Stimulated activated memory B cell treated with anti-CD40 and anti-IgM and Interleukin-4, amounts not matched to agents 10 μg/mL and 1 μg/mL and 100 μg/mL, for 72 hours (primary cell): ENCODE measurements at regions not wholly inside any gene's neighbourhood (a gene's known extent, or its start where the extent isn't known, plus 50 kb on each side); places are given as distances from the start of the nearest gene placed in this dataset.
"Not testable (repeated sequence)": the region's sequence is repeated elsewhere in the genome, so short reads cannot be mapped to it uniquely, and the experiment has no call there.

Source experiments
- ATAC-seq: fragments of 150-1000 bp; cut with Tn5 transposase; 2 replicates; pipeline ENCODE4 v1.10.0; 2021
- H3K27ac Mint-ChIP-seq: one replicate; pipeline ENCODE4 v1.8.0; 2022; ENCODE audit warnings: mild to moderate bottlenecking, mixed read lengths
- H3K27me3 Mint-ChIP-seq: one replicate; pipeline ENCODE4 v1.8.0; 2022; ENCODE audit warnings: mixed read lengths
- H3K36me3 Mint-ChIP-seq: one replicate; pipeline ENCODE4 v1.8.0; 2022; ENCODE audit warnings: mixed read lengths
- H3K4me1 Mint-ChIP-seq: one replicate; pipeline ENCODE4 v1.8.0; 2022; ENCODE audit warnings: mixed read lengths
- H3K4me3 Mint-ChIP-seq: one replicate; pipeline ENCODE4 v1.8.0; 2022; ENCODE audit warnings: mild to moderate bottlenecking, moderate library complexity, mixed read lengths
- H3K9me3 Mint-ChIP-seq: one replicate; pipeline ENCODE4 v1.8.0; 2022; ENCODE audit warnings: mixed read lengths

DNA sequence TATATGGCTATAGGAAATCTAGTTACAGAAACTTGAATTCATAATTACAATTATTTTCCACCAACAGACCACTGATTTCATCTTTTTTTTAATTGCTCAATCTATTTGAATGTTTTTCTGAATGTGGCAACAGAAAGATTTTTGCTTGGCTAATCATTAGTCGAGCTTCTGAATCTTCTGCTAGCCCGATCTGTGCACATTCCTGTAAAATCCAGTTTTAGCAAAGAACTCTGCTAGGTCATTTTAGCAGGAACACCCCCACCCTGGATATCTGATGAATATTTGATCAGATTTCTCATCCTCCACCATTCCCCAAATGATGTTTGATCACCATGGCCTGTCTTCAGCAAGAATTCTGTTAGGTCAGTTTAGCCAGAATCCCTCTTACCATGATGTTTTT, 176.3 kb downstream of the LEPR start:
- Mint-ChIP-seq H3K4me3 (no peak overlapping the region), H3K36me3 (no peaks in the 10 kb centered on the region), H3K27ac (no peak overlapping the region), H3K4me1 (no peaks in the 10 kb centered on the region), H3K27me3 (no peaks in the 10 kb centered on the region), H3K9me3 (no peaks in the 10 kb centered on the region)
- no peak for ATAC-seq

DNA sequence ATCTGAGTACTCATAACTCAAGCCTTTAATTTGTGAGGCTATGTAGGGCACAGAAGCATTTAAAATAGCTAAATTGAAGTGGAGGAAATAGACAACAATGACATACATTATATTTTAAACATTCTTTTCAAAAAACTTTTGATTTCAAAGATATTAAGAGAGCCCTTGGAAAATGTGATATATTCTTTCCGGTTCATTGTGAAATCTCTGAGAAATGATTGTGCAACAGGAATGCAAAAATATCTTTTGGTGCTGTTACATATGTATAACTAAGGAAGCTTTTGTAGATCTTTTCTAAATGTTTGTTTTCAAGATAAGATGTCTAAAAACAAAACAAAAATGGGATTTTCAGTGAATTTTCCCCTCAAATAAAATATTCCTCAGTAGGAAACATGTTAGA, 185.2 kb downstream of the LEPR start:
- no peak overlapping the region for H3K27ac Mint-ChIP-seq
- no peaks in the 10 kb centered on the region for H3K9me3 Mint-ChIP-seq
- no peaks in the 10 kb centered on the region for H3K27me3 Mint-ChIP-seq
- H3K4me3 Mint-ChIP-seq = no peak overlapping the region
- H3K36me3 Mint-ChIP-seq = no peaks in the 10 kb centered on the region
- ATAC-seq = no peak
- H3K4me1 Mint-ChIP-seq = no peaks in the 10 kb centered on the region

DNA sequence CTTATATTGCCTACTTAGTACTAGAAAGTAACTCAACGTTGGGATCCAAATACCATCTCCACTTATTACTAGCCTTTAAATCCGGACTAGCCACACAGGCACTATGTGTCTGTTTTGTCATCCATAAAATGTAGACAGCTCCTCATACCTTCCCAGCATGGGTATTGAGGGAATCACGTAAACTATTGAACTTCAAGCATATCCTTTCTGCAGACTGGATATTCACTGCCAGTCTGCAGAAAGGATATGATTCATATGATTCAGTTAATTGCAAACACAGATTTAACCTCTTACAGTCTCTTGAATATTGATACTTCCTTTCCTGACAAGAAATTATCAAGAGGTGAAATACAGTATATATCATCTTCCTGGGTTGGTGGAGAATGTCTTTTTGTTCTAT, 186.0 kb downstream of the LEPR start:
- Mint-ChIP-seq H3K4me3 (no peak overlapping the region), H3K9me3 (no peaks in the 10 kb centered on the region), H3K36me3 (no peaks in the 10 kb centered on the region), H3K4me1 (no peaks in the 10 kb centered on the region), H3K27me3 (no peaks in the 10 kb centered on the region), H3K27ac (no peak overlapping the region)
- no peak for ATAC-seq

DNA sequence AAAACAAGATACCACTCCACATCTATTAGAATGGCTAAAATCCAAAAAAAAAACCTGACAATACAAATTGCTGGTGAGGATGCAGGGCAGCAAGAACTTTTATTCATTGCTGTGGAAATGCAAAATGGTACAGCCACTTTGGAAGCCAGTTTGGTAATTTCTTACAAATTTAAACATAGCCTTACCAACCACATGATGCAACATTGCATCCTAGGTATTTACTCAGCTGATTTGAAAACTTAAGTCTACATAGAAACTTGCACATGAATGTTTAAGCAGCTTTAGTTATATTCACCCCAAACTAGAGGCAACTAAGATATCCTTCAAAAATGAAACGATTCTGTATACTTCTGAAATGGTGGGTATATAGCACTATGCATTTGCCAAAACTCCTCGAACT, 178.8 kb upstream of the PDE4B start:
- H3K27me3 Mint-ChIP-seq = no peaks in the 10 kb centered on the region
- H3K27ac Mint-ChIP-seq = no peak overlapping the region
- H3K4me1 Mint-ChIP-seq = no peaks in the 10 kb centered on the region
- no peak overlapping the region for H3K4me3 Mint-ChIP-seq
- no peaks in the 10 kb centered on the region for H3K9me3 Mint-ChIP-seq
- no peak for ATAC-seq
- H3K36me3 Mint-ChIP-seq = no peaks in the 10 kb centered on the region

DNA sequence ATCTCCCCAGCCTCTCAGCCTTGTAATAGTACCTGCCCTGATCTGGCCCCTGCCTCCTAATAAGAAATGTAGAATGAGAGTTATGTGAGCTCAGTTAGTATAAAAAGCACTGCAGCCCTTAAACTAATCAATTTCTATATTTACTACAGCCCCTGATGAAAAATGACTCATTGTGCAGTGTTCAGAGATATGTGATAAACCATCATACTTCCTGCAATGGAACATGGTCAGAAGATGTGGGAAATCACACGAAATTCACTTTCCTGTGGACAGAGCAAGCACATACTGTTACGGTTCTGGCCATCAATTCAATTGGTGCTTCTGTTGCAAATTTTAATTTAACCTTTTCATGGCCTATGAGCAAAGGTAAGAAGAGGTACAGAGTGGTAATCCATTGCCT, 176.8 kb upstream of the PDE4B start:
- H3K27me3 Mint-ChIP-seq = no peaks in the 10 kb centered on the region
- no peaks in the 10 kb centered on the region for H3K9me3 Mint-ChIP-seq
- no peaks in the 10 kb centered on the region for H3K36me3 Mint-ChIP-seq
- no peak overlapping the region for H3K4me3 Mint-ChIP-seq
- no peak for ATAC-seq
- H3K27ac Mint-ChIP-seq = no peak overlapping the region
- no peaks in the 10 kb centered on the region for H3K4me1 Mint-ChIP-seq

DNA sequence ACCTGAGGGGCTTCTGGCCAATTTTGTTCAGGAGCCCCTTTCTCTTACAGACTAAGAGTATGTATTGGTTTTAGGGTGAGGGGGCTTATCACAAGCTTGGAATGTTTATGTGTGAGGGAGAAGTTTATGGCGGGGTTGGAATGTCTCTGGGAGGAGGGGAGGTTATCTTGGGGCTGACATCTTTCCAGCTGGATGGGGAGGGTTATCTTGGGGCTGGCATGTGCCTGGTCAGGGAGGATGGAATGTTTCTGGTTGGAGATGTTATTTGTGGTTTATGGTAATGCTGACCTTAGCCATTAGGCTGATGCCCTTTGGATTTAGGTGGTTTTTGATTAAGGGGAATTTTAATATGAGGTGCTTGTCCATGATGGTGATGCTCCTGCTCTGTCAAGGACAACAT, 171.0 kb upstream of the PDE4B start:
- H3K27ac Mint-ChIP-seq, H3K4me3 Mint-ChIP-seq, H3K36me3 Mint-ChIP-seq: not testable (repeated sequence)

DNA sequence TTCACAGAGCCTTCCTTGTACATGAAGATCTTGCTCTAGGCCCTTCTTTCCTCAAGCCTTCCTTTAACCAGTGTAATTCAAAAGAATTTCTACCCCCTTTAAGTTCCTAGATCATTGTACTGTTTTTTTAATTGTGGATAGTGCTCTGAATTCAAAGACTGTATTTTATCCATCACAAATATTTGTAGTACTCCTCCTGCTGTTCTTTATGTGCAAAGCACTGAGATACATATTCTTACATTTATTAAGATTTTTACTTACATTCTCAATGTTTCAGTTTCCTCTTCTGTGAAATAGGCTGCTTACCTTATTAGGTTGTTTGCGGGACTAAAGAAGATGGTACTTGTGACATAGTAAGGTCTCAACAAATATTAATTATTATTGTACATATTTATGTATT, 168.8 kb upstream of the PDE4B start:
- no peaks in the 10 kb centered on the region for H3K36me3 Mint-ChIP-seq

More for the DNA sequence above, 171.0 kb upstream of the PDE4B start:
- H3K27me3 Mint-ChIP-seq, ATAC-seq, H3K4me1 Mint-ChIP-seq, H3K9me3 Mint-ChIP-seq: not testable (repeated sequence)

DNA sequence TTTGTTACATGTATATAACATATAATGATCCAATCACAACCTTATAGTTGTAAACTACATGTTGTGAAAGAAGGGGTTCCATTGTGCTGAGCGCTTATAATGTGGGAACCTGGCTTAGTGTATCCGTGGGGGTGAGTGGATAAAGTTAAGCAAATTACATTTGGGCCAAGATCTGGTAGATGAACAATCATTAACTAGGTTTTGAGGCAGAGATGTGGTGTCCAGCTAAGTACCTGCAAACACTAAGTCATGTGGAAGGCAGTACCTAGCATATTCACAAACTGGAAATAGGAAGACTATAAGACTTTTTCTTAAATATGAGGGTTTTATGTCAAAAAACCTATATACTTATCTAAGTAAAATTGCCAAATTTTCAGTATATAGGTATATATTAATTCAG, 167.2 kb upstream of the PDE4B start:
- no peaks in the 10 kb centered on the region for H3K4me1 Mint-ChIP-seq
- H3K27me3 Mint-ChIP-seq = no peaks in the 10 kb centered on the region
- no peak overlapping the region for H3K27ac Mint-ChIP-seq
- H3K4me3 Mint-ChIP-seq = no peak overlapping the region
- H3K36me3 Mint-ChIP-seq = no peaks in the 10 kb centered on the region
- H3K9me3 Mint-ChIP-seq = no peaks in the 10 kb centered on the region
- ATAC-seq = no peak

More for the DNA sequence above, 168.8 kb upstream of the PDE4B start:
- Mint-ChIP-seq H3K4me3 (no peak overlapping the region), H3K27me3 (no peaks in the 10 kb centered on the region), H3K4me1 (no peaks in the 10 kb centered on the region), H3K9me3 (no peaks in the 10 kb centered on the region), H3K27ac (no peak overlapping the region)
- ATAC-seq = no peak

DNA sequence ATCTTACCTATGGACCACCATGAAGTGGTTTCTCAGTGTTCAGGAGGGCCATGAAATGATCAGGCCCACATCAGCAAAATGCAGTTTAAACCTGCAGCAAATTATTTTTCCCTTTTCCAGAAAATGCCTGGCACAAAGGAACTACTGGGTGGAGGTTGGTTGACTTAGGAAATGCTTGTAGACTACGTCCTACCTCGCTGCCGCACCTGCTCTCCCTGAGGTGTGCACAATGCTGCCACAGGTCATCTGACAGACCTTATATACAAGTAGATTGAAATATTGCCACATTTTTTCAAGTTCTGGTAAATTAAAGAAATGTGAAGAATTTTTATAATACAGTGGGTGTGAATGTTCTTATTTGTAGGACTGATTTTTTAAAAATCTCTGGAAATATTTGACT, 166.7 kb upstream of the PDE4B start:
- ATAC-seq = no peak
- H3K36me3 Mint-ChIP-seq = no peaks in the 10 kb centered on the region
- no peaks in the 10 kb centered on the region for H3K4me1 Mint-ChIP-seq
- H3K27me3 Mint-ChIP-seq = peaks cover 4% of the 10 kb centered on the region
- no peak overlapping the region for H3K27ac Mint-ChIP-seq
- H3K9me3 Mint-ChIP-seq = no peaks in the 10 kb centered on the region
- H3K4me3 Mint-ChIP-seq = no peak overlapping the region

DNA sequence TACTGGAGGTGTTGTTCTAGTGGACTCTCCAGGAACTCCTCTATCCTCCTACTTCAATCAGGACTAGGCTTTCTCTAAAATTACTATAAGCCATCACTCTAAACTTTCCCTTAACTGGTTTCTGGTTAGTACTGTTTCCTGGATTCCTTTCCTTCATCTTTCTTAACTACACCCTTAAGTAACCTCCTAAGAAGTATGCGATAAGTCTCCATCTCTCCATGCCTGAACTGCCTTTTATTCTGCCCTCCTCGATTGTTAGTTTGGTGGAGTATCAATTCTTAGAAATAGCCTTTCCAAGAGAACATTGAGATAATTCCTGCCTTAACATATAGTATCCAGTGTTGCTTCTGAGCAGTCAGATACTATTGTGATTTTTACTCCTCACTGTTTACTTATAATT, 162.9 kb upstream of the PDE4B start:
- Mint-ChIP-seq H3K27ac (no peak overlapping the region), H3K27me3 (peaks cover 11% of the 10 kb centered on the region), H3K36me3 (no peaks in the 10 kb centered on the region), H3K4me1 (no peaks in the 10 kb centered on the region), H3K4me3 (no peak overlapping the region), H3K9me3 (no peaks in the 10 kb centered on the region)
- ATAC-seq = no peak

DNA sequence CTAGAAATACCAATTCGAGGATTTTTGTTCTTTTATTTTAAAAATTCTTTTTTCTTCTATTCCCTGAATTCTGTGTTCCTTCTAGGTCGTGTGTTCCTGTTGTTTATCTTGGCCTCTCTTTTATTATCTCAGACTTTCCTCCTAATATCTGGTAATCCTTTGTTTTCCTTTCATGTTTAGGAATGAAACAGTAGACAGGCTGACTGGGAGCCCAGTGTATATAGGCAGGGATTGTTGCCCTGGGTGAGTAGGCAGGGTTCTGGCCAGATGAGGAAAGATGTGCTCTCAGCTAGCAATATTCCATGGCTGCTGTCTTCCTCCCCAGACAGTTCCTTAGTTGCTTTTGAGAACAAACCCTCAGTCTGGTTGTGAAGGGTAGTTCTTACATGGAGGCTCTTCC, 161.8 kb upstream of the PDE4B start:
- ATAC-seq = no peak
- Mint-ChIP-seq H3K4me3 (no peak overlapping the region), H3K27me3 (peaks cover 11% of the 10 kb centered on the region), H3K27ac (no peak overlapping the region), H3K36me3 (no peaks in the 10 kb centered on the region), H3K9me3 (no peaks in the 10 kb centered on the region), H3K4me1 (no peaks in the 10 kb centered on the region)

DNA sequence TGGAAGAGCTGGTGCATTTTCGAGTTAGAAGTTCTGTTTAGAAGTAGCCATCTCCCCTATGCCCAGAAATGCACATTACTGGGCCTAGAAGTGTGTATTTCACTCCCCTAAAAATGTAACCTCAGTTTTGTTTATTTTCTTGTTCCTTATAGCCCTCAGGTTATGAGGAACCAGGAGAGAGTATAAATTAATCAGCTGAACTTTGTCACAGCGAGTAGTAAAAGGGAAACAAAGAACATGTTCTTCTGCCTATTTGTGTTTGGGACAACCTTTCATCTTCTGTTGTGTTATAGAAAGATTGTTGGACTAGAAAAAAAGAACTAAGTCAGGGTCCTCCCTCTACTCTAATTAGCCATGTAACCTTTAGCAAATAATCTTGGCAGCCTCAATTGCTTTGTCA, 160.5 kb upstream of the PDE4B start:
- no peak overlapping the region for H3K4me3 Mint-ChIP-seq
- no peaks in the 10 kb centered on the region for H3K36me3 Mint-ChIP-seq
- no peak for ATAC-seq
- H3K4me1 Mint-ChIP-seq = no peaks in the 10 kb centered on the region
- H3K9me3 Mint-ChIP-seq = no peaks in the 10 kb centered on the region
- H3K27me3 Mint-ChIP-seq = peaks cover 11% of the 10 kb centered on the region
- no peak overlapping the region for H3K27ac Mint-ChIP-seq

DNA sequence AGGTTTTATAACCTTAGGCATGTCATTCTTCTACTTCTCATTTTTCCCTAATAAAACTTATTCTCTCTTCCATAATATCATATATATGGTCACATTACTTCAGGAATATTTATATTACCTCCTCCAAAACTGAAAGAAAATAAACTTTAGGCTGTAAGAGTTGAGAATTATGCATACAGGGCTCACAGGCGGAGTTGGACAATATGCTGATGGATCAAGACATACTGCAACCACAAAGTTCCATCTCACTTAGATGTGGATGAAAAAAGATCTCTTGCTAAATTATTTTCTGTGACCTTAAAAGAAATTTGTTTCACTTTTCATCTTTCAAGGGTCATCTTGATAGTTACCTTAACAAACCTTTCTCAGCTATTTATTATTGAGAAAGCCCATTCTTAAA, 152.6 kb upstream of the PDE4B start:
- Mint-ChIP-seq H3K9me3 (no peaks in the 10 kb centered on the region), H3K36me3 (no peaks in the 10 kb centered on the region), H3K4me3 (no peak overlapping the region), H3K4me1 (no peaks in the 10 kb centered on the region), H3K27me3 (peaks cover 23% of the 10 kb centered on the region), H3K27ac (no peak overlapping the region)
- no peak for ATAC-seq

DNA sequence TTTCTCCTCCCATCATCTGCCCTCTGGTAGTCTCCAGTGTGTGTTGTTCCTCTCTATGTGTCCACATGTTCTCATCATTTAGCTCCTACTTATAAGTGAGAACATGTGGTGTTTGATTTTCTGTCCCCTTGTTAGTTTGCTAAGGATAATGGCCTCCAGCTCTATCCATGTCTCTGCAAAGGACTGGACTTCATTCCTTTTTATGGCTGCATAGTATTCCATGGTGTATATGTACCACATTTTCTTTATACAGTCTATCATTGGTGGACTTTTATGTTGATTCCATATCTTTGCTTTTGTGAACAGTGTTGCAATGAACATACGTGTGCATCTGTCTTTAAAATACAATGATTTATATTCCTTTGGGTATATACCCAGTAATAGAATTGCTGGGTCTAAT, 143.5 kb upstream of the PDE4B start:
- H3K4me3 Mint-ChIP-seq, H3K36me3 Mint-ChIP-seq, H3K27ac Mint-ChIP-seq, H3K4me1 Mint-ChIP-seq, ATAC-seq: not testable (repeated sequence)
- Mint-ChIP-seq H3K9me3 (peaks cover 18% of the 10 kb centered on the region), H3K27me3 (peaks cover 24% of the 10 kb centered on the region)

DNA sequence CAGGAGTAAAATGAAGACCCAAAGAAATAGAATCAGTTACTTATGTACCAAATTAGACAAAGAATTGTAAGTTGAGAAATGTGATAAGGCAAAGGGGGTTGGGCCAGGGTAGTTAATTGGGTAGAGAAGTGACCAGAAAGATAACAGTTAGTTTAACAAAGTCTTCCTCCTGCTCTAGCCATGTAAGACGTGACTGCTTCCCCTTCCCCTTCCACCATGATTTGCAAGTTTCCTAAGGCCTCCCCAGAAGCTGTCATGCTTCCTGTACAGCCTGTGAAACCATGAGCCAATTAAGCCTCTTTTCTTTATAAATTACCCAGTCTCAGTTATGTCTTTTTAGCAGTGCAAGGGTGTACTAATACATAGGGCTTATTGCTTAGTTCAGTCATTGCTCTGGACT, 142.0 kb upstream of the PDE4B start:
- Mint-ChIP-seq H3K9me3 (peaks cover 22% of the 10 kb centered on the region), H3K36me3 (no peaks in the 10 kb centered on the region), H3K4me3 (no peak overlapping the region), H3K4me1 (no peaks in the 10 kb centered on the region), H3K27me3 (peaks cover 9% of the 10 kb centered on the region), H3K27ac (no peak overlapping the region)
- ATAC-seq = no peak

DNA sequence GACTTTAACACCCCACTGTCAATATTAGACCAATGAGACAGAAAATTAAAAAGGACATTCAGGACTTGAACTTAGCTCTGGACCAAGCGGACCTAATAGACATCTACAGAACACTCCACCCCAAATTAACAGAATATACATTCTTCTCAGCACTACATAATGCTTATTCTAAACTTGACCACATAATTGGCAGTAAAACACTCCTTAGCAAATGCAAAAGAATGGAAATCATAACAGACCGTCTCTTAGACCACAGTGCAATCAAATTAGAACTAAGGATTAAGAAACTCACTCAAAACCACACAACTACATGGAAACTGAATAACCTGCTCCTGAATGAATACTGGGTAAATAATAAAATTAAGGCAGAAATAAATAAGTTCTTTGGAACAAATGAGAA, 138.2 kb upstream of the PDE4B start:
- H3K9me3 Mint-ChIP-seq, ATAC-seq, H3K27ac Mint-ChIP-seq, H3K36me3 Mint-ChIP-seq, H3K27me3 Mint-ChIP-seq, H3K4me3 Mint-ChIP-seq, H3K4me1 Mint-ChIP-seq: not testable (repeated sequence)

DNA sequence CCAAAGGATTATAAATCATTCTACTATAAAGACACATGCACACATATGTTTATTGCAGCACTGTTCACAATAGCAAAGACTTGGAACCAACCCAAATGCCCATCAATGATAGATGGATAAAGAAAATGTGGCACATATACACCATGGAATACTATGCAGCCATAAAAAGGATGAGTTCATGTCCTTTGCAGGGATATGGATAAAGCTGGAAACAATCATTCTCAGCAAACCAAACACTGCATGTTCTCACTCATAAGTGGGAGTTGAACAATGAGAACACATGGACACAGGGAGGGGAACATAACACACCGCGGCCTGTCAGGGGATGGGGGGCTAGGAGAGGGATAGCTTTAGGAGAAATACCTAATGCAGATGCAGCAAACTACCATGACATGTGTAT, 135.1 kb upstream of the PDE4B start:
- peaks cover 15% of the 10 kb centered on the region for H3K9me3 Mint-ChIP-seq
- H3K4me3 Mint-ChIP-seq, H3K4me1 Mint-ChIP-seq, H3K27me3 Mint-ChIP-seq, ATAC-seq, H3K36me3 Mint-ChIP-seq, H3K27ac Mint-ChIP-seq: not testable (repeated sequence)
